NCI-H187 (cell line): ENCODE measurements at regions not wholly inside any gene's neighbourhood (a gene's known extent, or its start where the extent isn't known, plus 50 kb on each side); places are given as distances from the start of the nearest gene placed in this dataset.

Experiments used
- DNase-seq, 2 experiments: peaks; one replicate each; lab custom pipeline; 2025; lab: John Stamatoyannopoulos, UW

DNA sequence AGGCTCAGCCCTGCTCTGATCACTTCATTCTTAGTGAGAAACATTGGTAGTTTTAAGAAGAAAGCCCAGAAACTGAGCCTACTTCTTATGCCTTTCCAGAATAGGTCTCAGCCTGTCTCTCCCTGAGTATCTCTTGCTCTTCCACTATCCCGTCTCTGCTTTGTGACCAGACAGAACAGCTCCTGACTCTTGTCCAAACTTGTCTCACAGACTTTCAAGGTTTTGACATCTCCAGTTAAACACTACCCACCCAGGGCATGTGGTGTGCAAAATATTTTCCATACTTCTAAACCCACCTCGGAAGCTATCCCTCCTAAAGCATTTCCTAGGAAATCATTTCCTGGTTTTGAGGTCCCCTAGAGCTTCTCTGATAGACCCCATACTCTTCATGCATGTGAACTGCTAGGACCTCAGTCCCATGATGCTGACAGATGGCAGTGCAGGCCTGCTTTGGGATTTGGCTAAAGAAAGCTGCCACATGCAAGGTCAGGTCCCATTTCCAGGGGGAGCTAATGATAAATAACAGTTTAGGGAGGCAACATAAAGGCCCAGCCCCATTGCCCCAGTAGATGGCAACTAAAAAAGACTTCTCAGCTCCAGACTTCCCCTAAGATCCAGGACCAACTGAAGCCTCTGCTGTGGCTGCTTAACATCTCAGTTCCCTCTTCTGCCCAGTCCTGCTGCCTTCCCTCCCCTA lies 211.5 kb downstream of the MED10 start:
- no peak for DNase-seq

DNA sequence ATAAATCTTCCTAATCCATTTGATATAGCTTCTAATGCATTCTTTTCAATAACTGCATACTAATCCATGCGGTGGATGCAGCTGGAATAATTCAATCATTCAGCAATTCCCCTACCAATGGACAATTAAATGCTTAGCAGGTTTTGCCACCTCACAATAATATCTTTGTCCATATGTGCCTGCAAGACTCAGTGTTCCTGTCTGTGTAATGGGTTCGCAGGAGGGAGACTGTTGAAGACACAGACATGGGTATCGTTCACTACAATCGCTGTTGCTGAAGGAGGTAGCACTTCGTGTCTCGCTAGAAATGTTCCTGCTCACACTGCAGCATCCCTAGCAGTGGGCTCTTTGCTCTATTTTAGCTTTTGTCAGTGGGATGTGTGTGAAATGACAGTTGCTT lies 214.4 kb downstream of the MED10 start:
- no peak for DNase-seq

DNA sequence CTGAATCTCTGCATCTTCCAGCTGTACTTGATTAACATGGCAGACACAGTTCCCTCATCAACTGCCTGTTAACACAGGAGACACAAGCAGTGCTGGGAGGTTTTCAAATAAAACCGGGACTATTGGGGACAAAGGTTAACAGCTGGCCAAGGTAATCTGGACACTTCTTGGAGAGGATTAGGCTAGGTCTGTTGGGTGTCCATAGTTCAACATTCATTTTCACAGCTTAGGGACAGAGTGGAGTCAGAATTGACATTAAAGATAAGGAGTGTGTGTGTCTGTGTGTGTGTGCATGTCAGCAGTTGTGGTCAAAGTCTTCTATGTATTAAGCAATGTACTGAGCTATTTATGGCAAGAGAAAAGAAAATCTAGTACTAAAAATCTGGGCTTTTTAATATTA lies 216.2 kb downstream of the MED10 start:
- DNase-seq, result no peak

DNA sequence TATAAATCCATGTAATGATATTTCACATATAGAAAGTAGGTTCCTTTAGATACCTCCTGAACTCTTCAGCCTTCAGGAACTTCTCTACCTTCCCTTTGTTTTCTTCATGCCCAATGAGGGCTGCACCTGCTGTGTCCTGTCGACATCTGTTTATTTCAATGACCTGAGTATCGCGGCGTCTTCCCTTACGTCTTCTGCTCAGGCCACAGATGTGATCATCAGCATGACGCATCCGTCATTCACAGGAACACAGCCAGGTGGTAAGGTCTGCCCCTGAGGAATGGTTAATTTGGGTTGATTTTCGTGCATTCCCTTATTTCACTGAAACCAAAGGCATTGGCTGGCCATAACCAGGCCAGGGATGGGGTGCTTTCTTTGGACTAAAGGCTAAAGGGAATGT lies 217.1 kb downstream of the MED10 start:
- DNase-seq, result no peak

DNA sequence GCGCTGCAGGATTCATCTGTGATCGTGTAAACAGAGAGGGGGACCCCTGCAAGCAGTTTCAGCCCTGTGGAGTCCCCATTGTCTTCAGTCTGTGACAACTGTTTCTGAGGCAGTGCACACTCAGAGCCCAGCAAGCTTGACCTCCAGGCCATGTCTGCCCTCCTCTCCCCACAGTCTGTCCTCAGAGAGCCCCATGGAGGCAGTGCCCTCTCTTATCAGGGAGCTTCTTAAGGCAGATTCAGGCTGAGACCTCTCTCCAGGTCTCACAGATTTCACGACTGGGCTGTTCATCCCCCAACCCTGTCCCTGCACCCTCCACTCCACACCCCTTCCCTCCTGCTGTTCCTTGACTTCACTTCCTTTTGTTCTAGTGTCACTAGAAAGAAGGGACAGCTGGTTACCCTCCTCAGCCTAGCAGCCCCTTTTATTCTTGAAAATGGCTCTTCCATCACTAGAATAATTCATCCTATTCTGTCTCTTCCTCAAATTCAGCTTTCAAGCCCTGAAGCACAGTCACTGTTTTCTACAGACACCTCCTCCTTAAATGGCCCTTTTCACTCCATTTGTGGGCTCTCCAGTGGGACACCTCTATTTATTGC lies 218.4 kb downstream of the MED10 start:
- DNase-seq, result no peak

DNA sequence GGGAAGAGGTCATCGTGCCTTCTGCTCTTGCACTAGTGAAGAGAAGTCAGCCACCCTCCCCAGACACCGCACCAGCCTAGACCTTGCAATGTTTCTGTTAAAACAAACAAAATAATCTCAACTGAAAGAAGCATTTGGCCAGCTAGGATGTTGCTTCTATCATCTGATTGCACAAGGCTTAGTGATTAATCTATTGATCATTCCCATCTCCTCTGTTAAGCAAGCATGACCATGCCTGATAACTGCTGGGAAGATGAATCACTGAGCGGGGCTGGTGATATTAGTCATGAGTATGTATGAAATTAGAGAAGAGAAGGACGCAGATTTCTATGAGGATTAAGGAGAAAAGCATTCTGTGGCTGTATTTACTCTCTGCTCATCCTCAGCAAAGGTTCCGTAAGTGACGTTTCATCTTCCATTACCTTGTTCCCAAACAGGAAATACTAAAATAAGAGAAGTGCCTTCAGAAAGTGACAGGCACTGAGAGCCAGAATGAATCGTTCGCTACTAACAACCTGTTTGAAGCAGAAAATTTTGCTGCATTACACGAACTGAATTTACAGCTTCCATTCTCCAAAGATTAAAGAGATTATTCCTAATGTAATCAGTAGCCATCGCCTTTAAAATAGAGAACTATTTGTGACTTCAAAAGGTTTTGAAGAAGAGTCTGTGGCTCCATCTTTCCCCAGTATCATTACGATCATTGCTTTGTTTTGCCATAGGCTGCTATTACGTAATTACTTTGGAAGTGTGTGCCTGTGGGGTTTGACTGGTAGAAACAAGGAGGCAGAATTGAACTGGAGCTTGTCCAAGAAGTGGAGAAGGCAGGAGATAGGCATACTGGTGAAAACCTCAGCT lies 219.1 kb downstream of the MED10 start:
- no peak for DNase-seq

DNA sequence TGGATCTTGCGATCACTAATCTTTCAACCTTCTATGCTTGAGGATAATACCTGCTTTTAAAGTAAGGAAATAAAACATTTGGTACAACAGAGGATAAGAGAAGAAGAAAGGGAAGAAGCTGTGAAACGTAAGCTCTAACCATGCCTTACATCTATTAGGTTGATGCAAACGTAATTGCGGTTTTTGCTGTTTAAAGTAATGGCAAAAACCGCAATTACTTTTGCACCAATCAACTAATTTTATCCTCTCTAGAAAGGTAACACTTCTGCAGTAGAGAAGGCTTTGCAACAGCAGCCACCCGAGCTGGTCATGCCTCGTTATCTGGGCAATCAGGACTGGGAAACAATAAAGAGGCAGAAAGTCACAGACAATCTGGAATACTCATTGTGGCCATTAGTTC lies 224.1 kb downstream of the MED10 start:
- DNase-seq, result no peak

DNA sequence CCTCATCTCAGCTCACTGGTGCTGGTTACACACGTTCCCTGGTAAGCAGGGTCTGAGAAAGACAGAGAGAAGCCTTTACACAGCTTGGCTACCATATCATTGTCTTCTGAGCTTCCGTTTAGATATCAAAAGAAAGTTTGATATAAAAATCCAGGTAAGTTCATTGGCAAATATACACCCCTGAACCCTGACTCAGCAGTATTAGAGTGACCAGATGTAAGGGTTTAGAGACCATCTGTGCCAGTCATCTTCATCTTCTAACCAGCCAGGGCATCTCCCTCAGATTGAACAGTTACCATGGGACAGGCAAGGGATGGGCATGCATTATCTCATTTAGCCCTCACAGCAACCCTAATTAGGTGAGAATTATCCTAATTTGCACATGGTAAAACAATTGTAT lies 232.1 kb downstream of the MED10 start:
- no peak for DNase-seq

DNA sequence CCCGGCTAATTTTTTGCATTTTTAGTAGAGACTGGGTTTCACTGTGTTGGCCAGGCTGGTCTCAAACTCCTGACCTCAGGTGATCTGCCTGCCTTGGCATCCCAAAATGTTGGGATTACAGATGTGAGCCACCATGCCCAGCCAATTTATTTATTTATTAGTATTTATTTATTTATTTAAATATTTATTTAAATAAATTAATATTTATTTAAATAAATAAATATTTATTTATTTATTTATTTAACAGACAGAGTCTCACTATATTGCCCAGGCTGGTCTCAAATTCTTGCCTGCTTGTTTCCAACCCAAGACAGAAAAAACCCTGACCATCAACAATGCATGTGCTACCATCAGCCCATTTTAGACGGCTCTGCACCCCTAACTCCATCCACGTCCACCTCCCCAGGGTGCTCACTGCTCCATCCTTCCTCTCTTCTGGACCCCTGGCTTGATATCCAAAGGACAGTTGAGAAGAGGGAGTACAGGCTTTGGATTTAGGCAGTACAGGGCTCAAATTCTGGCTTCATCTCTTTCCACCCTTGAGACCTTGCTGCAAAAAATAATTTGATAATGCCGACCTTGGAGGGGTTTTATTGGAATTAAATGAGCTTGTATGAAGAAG lies 232.6 kb downstream of the MED10 start:
- no peak for DNase-seq

DNA sequence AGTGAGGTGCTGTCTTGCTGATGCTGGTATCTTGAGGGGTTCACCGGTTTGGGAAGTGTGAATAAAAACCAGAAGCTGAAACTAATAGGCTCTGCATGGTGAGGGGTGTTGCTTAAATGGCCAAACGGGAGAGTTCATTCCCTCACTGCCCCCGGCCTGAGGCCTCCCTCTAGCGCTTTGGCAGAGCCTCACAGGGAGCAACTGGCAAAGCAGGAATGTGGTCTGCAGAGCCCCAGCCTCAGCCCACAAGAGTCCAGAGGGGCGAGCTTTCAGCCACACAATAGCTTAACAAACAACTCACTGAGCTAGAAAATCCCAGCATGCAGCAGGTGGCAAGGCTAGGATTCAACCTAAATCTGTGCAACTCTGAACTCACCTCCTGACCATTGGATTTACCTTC lies 234.8 kb downstream of the MED10 start:
- DNase-seq, result no peak

DNA sequence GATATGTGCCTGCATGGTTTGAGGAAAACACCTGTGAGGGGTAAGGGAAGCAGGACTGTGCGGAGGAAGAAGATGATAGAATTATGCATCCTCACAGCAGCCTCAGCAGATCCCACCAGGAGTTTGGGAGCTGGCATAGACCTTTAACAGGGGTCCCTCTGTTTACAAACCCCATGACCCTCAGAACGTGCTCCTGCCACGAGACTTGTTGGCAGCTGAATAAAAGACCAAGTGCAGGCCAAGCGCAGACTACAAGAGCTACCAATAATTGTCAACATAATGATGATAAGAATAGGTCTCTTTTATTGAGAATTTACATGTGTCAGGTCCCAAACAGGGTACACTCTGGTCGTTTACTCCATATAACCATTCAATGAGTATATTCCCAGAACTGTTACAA lies 236.0 kb downstream of the MED10 start:
- no peak for DNase-seq

DNA sequence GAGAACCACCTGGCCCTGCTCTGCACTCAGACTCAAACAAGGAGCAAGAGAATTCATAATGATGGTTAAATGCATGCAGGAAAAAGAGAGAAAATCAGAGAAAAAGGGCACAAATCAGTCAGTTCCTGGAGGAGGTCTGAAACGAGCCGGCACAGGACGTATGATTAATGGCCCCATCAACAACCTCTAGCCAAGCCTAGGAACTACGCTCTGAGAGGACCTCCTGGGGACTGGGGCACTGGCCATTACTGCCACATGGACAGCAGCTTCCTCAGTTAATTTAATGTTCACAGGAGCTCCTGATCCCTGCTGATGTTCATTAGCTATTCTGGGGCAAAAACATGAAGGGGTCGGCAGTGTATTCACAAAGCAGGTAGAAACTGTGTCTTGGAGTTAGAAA lies 238.1 kb downstream of the MED10 start:
- DNase-seq, result no peak

DNA sequence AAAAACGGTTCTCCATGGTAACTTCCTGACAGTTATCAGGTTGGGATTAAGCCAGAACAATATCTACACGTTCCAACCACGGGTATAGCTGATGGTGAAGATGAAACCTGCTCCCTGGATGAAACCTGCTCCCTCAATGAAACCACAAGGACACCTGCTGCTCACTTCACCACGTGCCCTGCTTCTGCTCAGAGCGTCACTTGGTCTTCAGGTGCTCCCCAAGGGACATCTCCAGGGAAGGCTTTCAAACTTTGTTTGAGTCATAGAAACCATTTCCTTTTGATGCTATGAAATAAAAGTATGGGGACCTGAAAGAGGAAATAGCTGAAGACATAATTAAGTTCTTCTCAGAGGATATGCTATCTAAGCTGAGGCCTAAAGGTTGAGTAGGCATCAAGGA lies 242.4 kb downstream of the MED10 start:
- DNase-seq, result no peak

DNA sequence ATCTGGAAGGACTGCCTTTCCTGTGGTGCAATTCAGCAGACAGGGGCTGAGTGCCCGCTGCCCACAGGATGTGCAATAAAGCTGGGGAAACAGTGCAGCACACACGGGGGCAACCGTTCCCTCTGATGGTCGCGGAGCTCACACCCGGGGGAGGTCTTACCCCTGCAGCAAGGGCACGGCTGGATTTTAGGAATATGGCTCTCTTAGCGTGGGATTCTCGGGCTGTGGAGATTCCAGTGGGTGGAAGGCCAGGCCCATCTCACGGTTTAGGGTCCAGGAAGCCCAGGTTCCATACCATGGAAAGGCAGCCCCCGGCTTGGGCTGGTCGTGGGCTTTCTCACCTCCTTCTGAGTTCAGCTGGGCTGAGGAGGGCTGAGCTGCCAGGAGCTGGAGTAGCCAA lies 244.1 kb downstream of the MED10 start:
- no peak for DNase-seq

DNA sequence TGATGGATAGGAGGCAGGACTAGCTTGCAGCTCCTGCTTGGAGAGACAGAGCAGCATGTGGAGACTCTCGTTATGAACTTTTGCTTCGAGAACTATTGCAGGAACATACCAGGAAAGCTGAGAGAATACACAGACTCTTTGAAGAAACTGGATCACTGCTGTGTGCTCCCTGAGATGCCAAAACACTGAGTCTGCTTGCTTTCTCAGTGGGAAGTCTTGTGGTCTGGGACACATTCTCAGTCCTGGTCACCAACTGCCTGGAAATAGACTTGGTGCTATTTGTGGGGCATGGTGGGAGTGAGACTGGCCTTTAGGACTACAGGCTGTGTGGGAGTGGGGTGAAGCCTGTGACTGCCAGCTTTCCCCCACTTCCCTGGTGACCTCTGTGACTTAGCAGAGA lies 252.6 kb downstream of the MED10 start:
- DNase-seq, result no peak

DNA sequence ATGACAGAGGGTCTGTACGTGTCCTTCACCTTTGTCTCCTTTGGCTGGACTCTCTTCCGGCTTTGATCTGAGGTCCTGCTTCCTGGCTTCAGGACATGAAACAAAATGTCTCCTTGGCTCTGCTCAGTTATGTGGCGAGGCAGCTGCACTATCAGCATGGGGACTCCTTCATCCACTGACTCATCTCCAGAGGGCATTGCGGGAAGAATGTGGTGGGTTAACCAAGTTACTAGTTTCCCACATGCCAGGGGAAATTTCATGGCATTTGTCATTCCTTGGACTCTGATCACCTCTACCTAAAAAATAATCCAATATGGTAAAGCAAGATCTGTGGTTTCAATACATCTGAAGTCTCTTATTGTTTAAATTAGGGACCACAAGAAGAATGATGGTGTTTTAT lies 259.7 kb downstream of the MED10 start:
- DNase-seq, result no peak

DNA sequence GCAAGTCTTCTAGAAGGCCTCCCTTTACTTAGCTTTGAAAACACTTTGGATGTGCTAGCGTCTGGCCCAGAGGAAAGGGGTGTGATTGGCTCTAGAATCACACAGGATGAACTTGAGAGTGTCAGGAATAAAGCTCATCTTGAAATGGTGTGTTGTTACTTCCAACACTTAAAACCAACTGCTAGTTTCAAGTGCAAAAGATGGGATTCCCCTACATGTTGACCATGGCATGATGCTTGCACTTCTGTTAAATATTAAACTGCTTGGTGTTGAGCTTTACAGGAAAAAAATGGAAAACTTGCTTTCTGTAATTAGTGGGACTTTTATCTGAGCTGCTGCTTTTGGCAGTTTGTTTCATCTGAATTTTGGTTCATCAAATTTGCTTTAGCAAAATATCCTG lies 261.1 kb downstream of the MED10 start:
- DNase-seq, result no peak

DNA sequence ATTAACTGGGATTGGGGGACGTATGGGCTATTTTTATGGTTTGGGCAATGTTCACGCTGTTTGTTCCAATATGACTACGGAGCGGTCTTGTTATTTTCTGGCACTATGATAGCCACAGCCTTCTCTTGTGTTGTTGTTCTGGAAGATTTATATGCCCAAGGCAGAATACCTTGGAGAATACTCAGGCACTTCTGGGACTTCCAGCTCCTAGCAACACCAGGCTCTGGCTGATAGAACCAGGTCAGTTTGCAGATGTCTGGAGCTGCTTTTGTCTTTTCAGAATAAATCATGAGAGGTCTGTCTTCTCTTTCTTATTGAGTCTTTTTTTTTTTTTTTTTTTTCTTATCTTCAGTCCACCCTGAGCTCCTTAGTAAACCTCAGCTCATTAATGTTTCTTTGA lies 262.5 kb downstream of the MED10 start:
- DNase-seq, result peak in 1 of 2 experiments; percentile 21

DNA sequence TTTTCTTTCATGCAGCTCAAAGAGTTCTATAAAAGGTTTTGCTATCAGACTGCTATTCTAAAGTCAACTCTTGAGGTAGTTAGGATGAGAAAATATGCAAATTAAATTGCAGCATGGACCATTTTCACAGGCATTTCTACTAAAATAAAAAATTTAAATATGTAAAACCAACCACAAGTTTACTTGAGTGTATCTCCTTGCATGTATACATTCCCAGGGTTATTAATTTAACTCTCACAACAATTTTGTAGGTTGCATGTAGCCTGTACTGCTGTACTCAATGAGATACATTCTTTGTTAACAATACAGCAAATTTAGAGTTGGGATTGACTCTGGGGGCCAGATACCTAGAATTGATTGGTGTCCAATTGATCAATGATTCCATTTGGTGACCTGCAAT lies 265.8 kb downstream of the MED10 start:
- no peak for DNase-seq

DNA sequence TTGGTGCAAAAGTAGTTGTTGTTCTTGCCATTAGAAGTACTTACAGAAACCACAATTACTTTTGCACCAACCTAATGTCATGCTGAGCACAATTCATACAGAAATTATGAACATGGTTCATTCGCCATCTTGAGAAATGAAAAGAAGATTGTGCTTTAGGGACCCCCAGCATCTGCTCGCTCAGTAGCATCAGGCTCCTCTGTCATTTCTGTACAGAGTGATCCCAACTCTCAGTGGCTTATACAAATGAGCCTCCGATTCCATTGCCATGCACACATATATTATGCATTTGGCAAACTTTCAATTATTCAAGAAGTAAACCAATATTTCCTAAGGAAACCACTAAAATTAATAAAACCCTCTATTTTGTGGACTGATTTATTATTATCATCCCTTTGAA lies 266.2 kb downstream of the MED10 start:
- DNase-seq, result no peak

DNA sequence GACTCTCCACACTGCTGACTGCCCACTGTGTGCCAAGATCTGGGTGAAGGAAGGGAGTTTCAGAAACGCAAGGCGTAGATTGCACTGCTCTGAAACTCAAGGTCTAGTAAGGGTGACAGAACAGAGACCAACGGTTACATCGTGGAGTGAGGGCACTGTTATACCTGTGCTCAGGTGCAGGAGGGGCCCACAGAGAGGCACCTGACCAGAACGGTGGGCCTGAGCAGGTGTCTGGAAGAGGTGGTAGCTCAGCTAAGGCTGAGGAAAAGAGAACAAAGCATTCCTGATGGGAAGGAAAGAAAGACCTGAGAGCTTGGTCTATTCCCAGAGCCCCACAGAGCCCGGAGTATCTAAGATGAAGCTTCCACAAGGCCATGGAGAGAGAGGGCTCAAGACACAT lies 267.2 kb downstream of the MED10 start:
- no peak for DNase-seq

DNA sequence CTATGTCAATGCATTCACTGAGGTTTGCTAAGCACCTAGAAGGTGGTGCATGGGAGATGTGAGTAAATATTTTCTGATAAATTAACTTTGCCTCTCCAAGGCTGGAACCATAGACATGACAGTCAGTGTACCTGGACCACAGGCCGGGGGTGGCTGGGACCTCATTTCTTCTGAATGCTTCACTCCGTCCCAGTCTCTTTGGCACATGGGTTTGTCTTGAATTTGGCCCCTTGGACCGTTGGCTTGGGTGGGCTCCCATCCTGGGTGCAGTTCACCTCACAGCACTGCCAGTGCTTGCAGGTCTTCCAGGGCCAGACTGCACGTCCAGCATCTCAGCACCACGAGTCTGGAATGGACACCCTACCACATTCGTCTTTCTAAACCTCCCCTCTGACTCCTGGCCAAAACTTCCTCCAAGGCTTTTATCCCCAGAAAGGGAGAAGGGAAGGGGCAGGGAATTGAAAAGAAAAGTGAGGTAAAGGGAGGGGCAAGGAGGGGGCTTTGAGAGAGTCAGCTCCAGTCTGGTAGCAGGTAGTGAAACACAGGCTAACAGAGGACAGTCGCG lies 267.8 kb downstream of the MED10 start:
- DNase-seq, result no peak
